Stomach (tissue), 4 donors: ENCODE measurements at regions not wholly inside any gene's neighbourhood (a gene's known extent, or its start where the extent isn't known, plus 50 kb on each side); places are given as distances from the start of the nearest gene placed in this dataset.

Source experiments
- CTCF ChIP-seq, 7 experiments: fragments of 450-650 bp in 4 of 7; fragments of 200-600 bp in 3 of 7; sonication (generic) in 3 of 7; IDR thresholded peaks; one replicate each; pipeline ENCODE4 v1.5.1; 2016 to 2019; ENCODE audit warnings: antibody characterized with exemption in 7 of 7, control low read depth in 2 of 7, mild to moderate bottlenecking in 1 of 7
- POLR2AphosphoS5 ChIP-seq, 3 donors: sonication (generic); formaldehyde crosslinking; IDR thresholded peaks; one replicate each; pipeline ENCODE4 v1.6.1; 2016; ENCODE audit warnings: antibody characterized with exemption in 3 of 3

- TF ChIP-seq CTCF (IDR thresholded peaks at IDR 0.05) (no peak), POLR2AphosphoS5 (IDR thresholded peaks at IDR 0.05) (no peak)
Measured at GRCh38 chr1:30126848-30127247, 596.5 kb downstream of the MATN1 start.
